Right lobe of liver (tissue), 6 donors: ENCODE measurements at regions not wholly inside any gene's neighbourhood (a gene's known extent, or its start where the extent isn't known, plus 50 kb on each side); places are given as distances from the start of the nearest gene placed in this dataset.

ENCODE experiments used
- ATAC-seq, 4 donors: fragments of 200-7000 bp; cut with Tn5 transposase; one replicate each; pipeline ENCODE4 v1.9.1; 2020; ENCODE audit warnings: mild to moderate bottlenecking in 4 of 4, moderate library complexity in 4 of 4
- DNase-seq, 3 donors: peaks; one replicate each; pipeline ENCODE4 v3.0.0-alpha.2; 2020
- H3K27ac ChIP-seq, 3 donors: fragments of 200-600 bp; one replicate each; pipeline ENCODE4 v1.8.0; 2022
- H3K27me3 ChIP-seq, 2 donors: fragments of 200-600 bp; one replicate each; pipeline ENCODE4 v1.8.0; 2022
- H3K36me3 ChIP-seq, 4 donors: fragments of 200-600 bp; sonication (generic) in 1 of 4; one replicate each; pipeline versions ENCODE4 v1.5.1 to v1.8.0; 2017 to 2022; ENCODE audit warnings: control low read depth in 1 of 4
- H3K4me1 ChIP-seq, 4 donors: fragments of 200-600 bp; sonication (generic) in 1 of 4; one replicate each; pipeline versions ENCODE4 v1.5.1 to v1.8.0; 2017 to 2022; ENCODE audit warnings: control low read depth in 1 of 4
- H3K4me3 ChIP-seq, 3 donors: fragments of 200-600 bp; one replicate each; pipeline ENCODE4 v1.8.0; 2022
- H3K9me3 ChIP-seq, 4 donors: fragments of 200-600 bp; sonication (generic) in 1 of 4; one replicate each; pipeline versions ENCODE4 v1.5.1 to v1.8.0; 2017 to 2022; ENCODE audit warnings: control low read depth in 1 of 4
- POLR2A ChIP-seq: fragments of 450-650 bp; IDR thresholded peaks from one replicate; pipeline ENCODE4 v1.6.1; 2017; ENCODE audit warnings: antibody characterized with exemption, mild to moderate bottlenecking
- WGBS: methylation state at CpG from one replicate; pipeline ENCODE4 v1.1.6; 2018; ENCODE audit warnings: low coverage, low lambda C conversion rate; ENCODE audit not compliant: insufficient coverage; ENCODE audit errors: missing lambda C conversion rate; 5-methylcytosine and 5-hydroxymethylcytosine counted together
- intact Hi-C, 2 donors: fragments of 100-400 bp; cut with DNase I; formaldehyde crosslinking; loops; one replicate each; pipeline versions ENCODE4 v1.11.2 to v1.14.1; 2022
- TF ChIP-seq, protein P1 (sequence below), 4 donors: fragments of 200-600 bp in 3 of 4; fragments of 450-650 bp in 1 of 4; IDR thresholded peaks; one replicate each; pipeline versions ENCODE4 v1.5.1 to v1.8.0; 2016 to 2022; ENCODE audit warnings: antibody characterized with exemption in 4 of 4, mild to moderate bottlenecking in 2 of 4
- donor health status: DM: no; HTN: yes; CAD: no.
- donor health status: DM: no; HTN: no; CAD: no.
- donor health status: DM: no; HTN: no; CAD: no.
- donor health status: DM: no; HTN: yes; CAD: no.
- donor health status: DM: no; HTN: yes; CAD: no.

DNA sequence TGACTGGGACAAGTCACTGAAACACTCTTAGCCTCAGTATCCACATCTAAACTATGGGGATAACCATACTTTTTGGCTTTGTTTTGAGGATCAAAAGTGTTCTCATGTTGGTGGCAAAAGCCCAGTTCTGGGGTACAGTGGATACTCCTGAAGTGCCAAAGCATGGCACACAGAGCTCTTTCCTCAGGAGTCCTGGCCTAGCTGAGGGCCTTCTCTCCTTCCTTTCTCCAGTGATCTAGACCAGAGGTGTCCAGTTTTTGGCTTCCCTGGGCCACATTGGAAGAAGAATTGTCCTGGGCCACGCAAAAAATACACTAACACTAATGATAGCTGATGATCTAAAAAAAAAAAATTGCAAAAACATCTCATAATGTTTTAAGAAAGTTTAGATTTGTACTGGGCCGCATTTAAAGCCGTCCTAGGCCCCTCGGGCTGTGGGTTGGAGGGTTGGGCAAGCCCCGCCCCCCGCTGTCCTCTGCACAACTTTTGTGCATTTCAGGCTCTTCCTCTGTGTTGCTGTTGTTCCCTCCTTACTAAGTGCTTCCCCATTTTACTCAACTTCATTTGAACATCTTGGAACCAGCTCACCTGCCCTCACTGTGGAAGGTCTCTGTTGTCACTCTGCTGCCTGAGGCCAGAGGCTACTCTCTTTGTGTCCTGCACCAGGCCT is 337.0 kb downstream of the CYRIA start:
- ATAC-seq (no peak), DNase-seq (no peak)
- H3K9me3 ChIP-seq = no peaks in the 10 kb centered on the region
- intact Hi-C loops = no loop called here
- no peaks in the 10 kb centered on the region for H3K4me1 ChIP-seq
- no peak overlapping the region for H3K4me3 ChIP-seq
- H3K27me3 ChIP-seq = no peaks in the 10 kb centered on the region
- TF ChIP-seq, protein P1, sequence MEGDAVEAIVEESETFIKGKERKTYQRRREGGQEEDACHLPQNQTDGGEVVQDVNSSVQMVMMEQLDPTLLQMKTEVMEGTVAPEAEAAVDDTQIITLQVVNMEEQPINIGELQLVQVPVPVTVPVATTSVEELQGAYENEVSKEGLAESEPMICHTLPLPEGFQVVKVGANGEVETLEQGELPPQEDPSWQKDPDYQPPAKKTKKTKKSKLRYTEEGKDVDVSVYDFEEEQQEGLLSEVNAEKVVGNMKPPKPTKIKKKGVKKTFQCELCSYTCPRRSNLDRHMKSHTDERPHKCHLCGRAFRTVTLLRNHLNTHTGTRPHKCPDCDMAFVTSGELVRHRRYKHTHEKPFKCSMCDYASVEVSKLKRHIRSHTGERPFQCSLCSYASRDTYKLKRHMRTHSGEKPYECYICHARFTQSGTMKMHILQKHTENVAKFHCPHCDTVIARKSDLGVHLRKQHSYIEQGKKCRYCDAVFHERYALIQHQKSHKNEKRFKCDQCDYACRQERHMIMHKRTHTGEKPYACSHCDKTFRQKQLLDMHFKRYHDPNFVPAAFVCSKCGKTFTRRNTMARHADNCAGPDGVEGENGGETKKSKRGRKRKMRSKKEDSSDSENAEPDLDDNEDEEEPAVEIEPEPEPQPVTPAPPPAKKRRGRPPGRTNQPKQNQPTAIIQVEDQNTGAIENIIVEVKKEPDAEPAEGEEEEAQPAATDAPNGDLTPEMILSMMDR (IDR thresholded peaks at IDR 0.05) = no peak
- TF ChIP-seq POLR2A = no peak
- no peaks in the 10 kb centered on the region for H3K36me3 ChIP-seq
- 79% methylated on average over 6 of the region's 6 CpGs for whole genome bisulfite sequencing
- no peak overlapping the region for H3K27ac ChIP-seq

DNA sequence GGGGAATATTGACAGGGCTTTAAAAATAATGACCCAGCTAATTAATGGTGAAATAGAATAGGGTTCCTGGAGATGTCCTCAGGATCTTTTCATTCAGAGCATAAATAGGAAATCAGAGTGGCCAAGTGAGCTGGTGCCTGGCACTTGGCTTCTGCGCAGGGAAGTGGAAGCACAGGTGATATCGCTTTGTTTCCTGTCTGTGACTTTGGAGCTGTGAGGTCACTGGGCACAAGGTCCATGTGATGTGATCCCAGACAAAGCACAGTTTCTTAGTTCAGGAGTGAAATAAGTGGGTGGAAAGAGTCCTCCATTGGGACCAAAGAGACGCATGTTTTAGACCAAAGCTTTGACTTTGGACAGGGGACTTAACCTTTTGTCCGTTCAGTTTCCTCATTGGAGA is 338.3 kb downstream of the CYRIA start:
- DNase-seq (no peak), ATAC-seq (no peak)
- H3K4me1 ChIP-seq = no peaks in the 10 kb centered on the region
- no peaks in the 10 kb centered on the region for H3K9me3 ChIP-seq
- no peak overlapping the region for H3K27ac ChIP-seq
- H3K36me3 ChIP-seq = no peaks in the 10 kb centered on the region
- WGBS = 88% methylated on average over 4 of the region's 4 CpGs
- TF ChIP-seq POLR2A = no peak
- TF ChIP-seq, protein P1 (IDR thresholded peaks at IDR 0.05) = no peak
- no peak overlapping the region for H3K4me3 ChIP-seq
- intact Hi-C loops = no loop called here
- H3K27me3 ChIP-seq = no peaks in the 10 kb centered on the region

DNA sequence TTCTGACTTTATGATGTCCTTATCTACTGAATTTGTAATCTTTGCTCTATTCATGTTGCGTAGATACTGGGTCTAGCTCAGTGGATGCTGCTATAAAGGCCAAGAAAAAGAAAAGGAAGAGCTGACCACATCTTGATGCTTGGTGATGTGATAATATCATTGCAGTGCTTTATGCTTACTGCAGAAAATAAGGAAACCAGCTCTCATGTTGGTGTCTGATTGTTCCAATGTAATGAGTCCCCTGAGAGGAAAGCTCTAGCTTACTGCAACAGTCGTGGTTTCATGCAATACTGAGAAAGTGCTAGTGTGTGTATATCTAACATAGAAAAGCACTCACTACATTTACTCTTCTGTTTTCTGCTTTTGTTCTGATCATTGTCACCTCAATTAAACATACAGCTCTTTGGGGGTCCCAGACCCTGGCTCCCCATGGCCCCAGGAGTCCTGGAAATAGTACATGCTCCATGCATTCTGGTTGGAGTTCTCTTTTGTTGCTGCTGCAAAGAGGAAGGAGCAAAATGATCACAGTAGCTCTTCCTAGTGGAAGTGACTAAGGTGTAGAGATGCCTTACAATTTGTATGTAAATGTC is 338.8 kb downstream of the CYRIA start:
- intact Hi-C loops = no loop called here
- DNase-seq (no peak), ATAC-seq (no peak)
- no peaks in the 10 kb centered on the region for H3K36me3 ChIP-seq
- H3K27me3 ChIP-seq = no peaks in the 10 kb centered on the region
- no peaks in the 10 kb centered on the region for H3K9me3 ChIP-seq
- H3K4me1 ChIP-seq = no peaks in the 10 kb centered on the region
- no peak overlapping the region for H3K4me3 ChIP-seq
- TF ChIP-seq, protein P1 (IDR thresholded peaks at IDR 0.05) = no peak
- TF ChIP-seq POLR2A = no peak
- H3K27ac ChIP-seq = no peak overlapping the region
- 61% methylated on average over 2 of the region's 2 CpGs for WGBS

DNA sequence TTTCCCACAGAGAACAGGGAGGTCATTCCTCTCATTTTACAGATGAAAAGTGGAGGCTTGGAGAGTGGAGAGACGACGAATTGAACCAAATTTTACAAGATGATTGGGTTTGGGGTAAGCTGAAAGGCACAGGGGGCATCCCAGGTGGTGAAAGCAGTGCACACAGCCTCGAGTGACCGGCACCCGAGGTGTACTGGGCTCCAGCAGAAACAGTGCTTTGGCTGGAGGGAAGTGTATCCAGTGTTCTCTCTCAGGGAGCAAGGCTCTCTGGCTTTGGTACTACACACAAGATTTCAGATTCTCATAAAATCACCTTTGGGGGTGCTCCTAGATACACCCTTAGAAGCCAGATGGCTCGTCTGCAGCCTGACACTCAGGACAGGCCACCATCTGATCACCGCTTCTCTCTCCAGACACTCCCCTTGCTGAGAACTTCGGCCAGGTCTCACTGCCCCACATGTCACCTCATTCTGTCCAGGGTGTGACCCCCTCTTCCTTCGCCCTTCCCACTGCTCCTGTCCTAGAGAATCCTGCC is 339.6 kb downstream of the CYRIA start:
- peak in 1 of 4 donors; percentile 21 for ATAC-seq
- WGBS = 54% methylated on average over 2 of the region's 9 CpGs
- no peak for DNase-seq
- Histone ChIP-seq H3K36me3 (no peaks in the 10 kb centered on the region), H3K27me3 (no peaks in the 10 kb centered on the region), H3K4me3 (no peak overlapping the region), H3K27ac (no peak overlapping the region), H3K9me3 (no peaks in the 10 kb centered on the region), H3K4me1 (no peaks in the 10 kb centered on the region)
- intact Hi-C loops = no loop called here
- TF ChIP-seq POLR2A = no peak
- TF ChIP-seq, protein P1 (IDR thresholded peaks at IDR 0.05) = no peak
